ENCODE measurements at regions not wholly inside any gene's neighbourhood (a gene's known extent, or its start where the extent isn't known, plus 50 kb on each side); places are given as distances from the start of the nearest gene placed in this dataset.

DNA sequence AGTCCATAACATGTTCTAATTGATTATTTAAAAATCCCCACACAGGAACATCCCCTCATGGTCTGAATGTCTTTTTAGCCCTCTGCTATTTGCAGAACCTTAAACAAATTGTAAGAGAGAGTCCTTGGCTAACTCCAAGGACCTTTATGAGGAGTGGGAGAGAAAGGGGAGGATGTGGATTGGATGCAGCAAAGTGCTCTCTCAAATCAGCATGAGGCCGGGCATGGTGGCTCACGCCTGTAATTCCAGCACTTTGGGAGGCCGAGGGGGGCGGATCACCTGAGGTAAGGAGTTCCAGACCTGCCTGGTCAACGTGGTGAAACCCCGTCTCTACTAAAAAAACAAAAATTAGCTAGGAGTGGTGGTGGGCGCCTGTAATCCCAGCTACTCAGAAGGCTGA, 154.8 kb downstream of the TGFB2 start:
- BruUV-seq (replicated peaks): no TSS peak
- Histone ChIP-seq H3K4me2 (ENCODE audit: low read length) (no peak overlapping the region), H3K9ac (ENCODE audit: low read length) (no peak overlapping the region), H3K79me2 (ENCODE audit: insufficient read depth, low read length) (no peaks in the 10 kb centered on the region), H2AFZ (ENCODE audit: low read depth, low read length, poor library complexity, severe bottlenecking) (peak overlapping the region; percentile 44), H3K4me1 (ENCODE audit: control insufficient read depth in 1 of 2, insufficient read depth in 2 of 2, low read length in 2 of 2) (peaks cover 14 to 39% of the 10 kb centered on the region in 2 experiments), H3K4me3 (replicated peaks in 1 of 2; ENCODE audit: low read depth in 1 of 2, low read length in 2 of 2) (no peak overlapping the region), H3K9me2 (ENCODE audit: insufficient read depth) (no peaks in the 10 kb centered on the region), H3K9me3 (ENCODE audit: control insufficient read depth in 1 of 2, insufficient read depth in 1 of 2, low read depth in 1 of 2, low read length in 2 of 2) (no peaks in the 10 kb centered on the region), H3K27me3 (ENCODE audit: insufficient read depth, low read length) (no peaks in the 10 kb centered on the region), H3K27ac (ENCODE audit: low read depth, low read length) (peak overlapping the region; percentile 40; the same call in 1 of the 2 replicates), H4K20me1 (ENCODE audit: insufficient read depth) (no peaks in the 10 kb centered on the region), H3K36me3 (ENCODE audit: control insufficient read depth in 1 of 2, insufficient read depth in 2 of 2, low read length in 2 of 2) (no peaks in the 10 kb centered on the region)
- no peak for TF ChIP-seq ZNF274 (IDR thresholded peaks at IDR 0.05; ENCODE audit: low read depth, low read length)
- TF ChIP-seq POLR2A (IDR thresholded peaks at IDR 0.05; ENCODE audit: borderline replicate concordance, extremely low read depth, insufficient read depth, insufficient read length): no peak
- no peak for TF ChIP-seq JUND (IDR thresholded peaks at IDR 0.05)
- no peak for TF ChIP-seq POLR2AphosphoS5 (IDR thresholded peaks at IDR 0.05; ENCODE audit: low read depth, low read length)
- TF ChIP-seq CBX3 (IDR thresholded peaks at IDR 0.05; ENCODE audit: low read depth): no peak
- TF ChIP-seq SIN3A (IDR thresholded peaks at IDR 0.05; ENCODE audit: low read depth): no peak
- no peak for TF ChIP-seq CEBPB (IDR thresholded peaks at IDR 0.05; ENCODE audit: low read depth)
- TF ChIP-seq FOSL1 (IDR thresholded peaks at IDR 0.05; ENCODE audit: low read depth): no peak
- TF ChIP-seq SRF (IDR thresholded peaks at IDR 0.05; ENCODE audit: low read depth): no peak
- no peak for TF ChIP-seq RAD21 (IDR thresholded peaks at IDR 0.05; ENCODE audit: low read depth)
- TF ChIP-seq, protein P1, sequence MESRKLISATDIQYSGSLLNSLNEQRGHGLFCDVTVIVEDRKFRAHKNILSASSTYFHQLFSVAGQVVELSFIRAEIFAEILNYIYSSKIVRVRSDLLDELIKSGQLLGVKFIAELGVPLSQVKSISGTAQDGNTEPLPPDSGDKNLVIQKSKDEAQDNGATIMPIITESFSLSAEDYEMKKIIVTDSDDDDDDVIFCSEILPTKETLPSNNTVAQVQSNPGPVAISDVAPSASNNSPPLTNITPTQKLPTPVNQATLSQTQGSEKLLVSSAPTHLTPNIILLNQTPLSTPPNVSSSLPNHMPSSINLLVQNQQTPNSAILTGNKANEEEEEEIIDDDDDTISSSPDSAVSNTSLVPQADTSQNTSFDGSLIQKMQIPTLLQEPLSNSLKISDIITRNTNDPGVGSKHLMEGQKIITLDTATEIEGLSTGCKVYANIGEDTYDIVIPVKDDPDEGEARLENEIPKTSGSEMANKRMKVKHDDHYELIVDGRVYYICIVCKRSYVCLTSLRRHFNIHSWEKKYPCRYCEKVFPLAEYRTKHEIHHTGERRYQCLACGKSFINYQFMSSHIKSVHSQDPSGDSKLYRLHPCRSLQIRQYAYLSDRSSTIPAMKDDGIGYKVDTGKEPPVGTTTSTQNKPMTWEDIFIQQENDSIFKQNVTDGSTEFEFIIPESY (IDR thresholded peaks at IDR 0.05; ENCODE audit: extremely low read depth, insufficient replicate concordance, low read length): no peak
- no peak for TF ChIP-seq EZH2 (IDR thresholded peaks at IDR 0.05)
- TF ChIP-seq ZFX (IDR thresholded peaks at IDR 0.05): no peak
- TF ChIP-seq TCF7L2 (IDR thresholded peaks at IDR 0.05; ENCODE audit: borderline replicate concordance, extremely low read depth, insufficient read depth, insufficient read length): no peak
- ChIA-PET RAD21 (ENCODE audit: low non-redundant PET in 1 of 2, low total read pairs in 2 of 2, uncharacterized antibody in 2 of 2, unreplicated experiment in 2 of 2) (no interaction called here), POLR2A (no interaction called here), CTCF (interaction anchor here (1.5 kb wide), 1 partner anchor 567 kb away, joined by 3 read pairs; no protein-coding TSS in a partner anchor)
- ATAC-seq (no peak), DNase-seq (ENCODE audit: low read depth, low spot score) (no peak)
- intact Hi-C loops (cut with micrococcal nuclease): no loop called here
